IPS-18a (cell line): ENCODE measurements at regions not wholly inside any gene's neighbourhood (a gene's known extent, or its start where the extent isn't known, plus 50 kb on each side); places are given as distances from the start of the nearest gene placed in this dataset.

Experiments used
- H3K27ac ChIP-seq: one replicate; pipeline ENCODE4 v1.5.1; 2013; ENCODE audit warnings: low read length
- H3K27me3 ChIP-seq: one replicate; pipeline ENCODE4 v1.6.1; 2013; ENCODE audit warnings: mild to moderate bottlenecking, low read length; ENCODE audit not compliant: control insufficient read depth, insufficient read depth
- H3K36me3 ChIP-seq: one replicate; pipeline ENCODE4 v1.6.1; 2013; ENCODE audit warnings: low read depth, low read length; ENCODE audit not compliant: control insufficient read depth
- H3K4me1 ChIP-seq: one replicate; pipeline ENCODE4 v1.6.1; 2013; ENCODE audit warnings: low read depth, low read length; ENCODE audit not compliant: control insufficient read depth
- H3K4me3 ChIP-seq: one replicate; pipeline ENCODE4 v1.5.1; 2013; ENCODE audit warnings: low read length
- H3K9ac ChIP-seq: one replicate; pipeline ENCODE4 v1.6.1; 2013; ENCODE audit warnings: mild to moderate bottlenecking, low read length, moderate library complexity
- H3K9me3 ChIP-seq: one replicate; pipeline ENCODE4 v1.6.1; 2013; ENCODE audit warnings: low read depth, low read length; ENCODE audit not compliant: control insufficient read depth

DNA sequence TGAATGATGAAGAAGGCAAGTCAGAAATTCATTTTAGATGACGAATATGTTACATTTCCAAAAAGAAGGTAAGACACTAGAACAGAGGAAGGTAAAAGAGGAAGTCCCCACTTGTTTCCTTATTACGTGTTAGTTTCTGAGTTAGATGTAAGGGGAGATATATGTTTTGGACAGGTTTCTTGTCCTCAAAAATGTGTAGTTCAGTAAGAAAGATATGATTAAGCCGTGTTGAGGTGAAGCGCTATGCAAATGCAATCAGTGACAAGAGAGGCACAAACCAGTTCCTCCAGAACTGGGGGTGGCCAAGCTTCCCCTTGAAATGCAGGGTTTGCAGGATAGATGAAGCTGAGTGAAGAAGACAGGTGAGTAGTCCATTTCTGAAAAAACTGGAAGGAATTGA, 293.3 kb upstream of the RUNX1 start:
- H3K27ac ChIP-seq: no peak overlapping the region
- H3K27me3 ChIP-seq: no peaks in the 10 kb centered on the region
- no peaks in the 10 kb centered on the region for H3K9me3 ChIP-seq
- no peak overlapping the region for H3K9ac ChIP-seq
- no peaks in the 10 kb centered on the region for H3K36me3 ChIP-seq
- H3K4me3 ChIP-seq: no peak overlapping the region
- H3K4me1 ChIP-seq: no peaks in the 10 kb centered on the region

DNA sequence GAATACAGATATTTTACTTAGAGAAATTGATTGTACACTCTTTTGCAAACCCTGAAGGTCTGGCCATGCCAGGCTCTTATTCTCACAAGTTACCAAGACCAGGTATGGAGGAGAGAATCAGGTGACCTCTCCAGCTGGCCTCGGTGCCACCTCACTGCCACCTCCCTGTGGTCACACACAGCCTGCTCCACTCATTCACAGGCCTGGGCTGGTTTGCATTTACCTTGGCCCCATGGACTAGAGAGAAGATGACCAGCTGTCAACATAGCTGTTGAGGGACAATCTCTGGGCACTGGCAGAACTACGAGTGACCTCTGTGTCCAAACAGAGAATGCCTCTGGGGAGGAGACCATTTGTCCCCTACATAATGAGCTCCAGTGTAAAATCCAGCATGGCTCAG, 291.2 kb upstream of the RUNX1 start:
- Histone ChIP-seq H3K4me1 (no peaks in the 10 kb centered on the region), H3K36me3 (no peaks in the 10 kb centered on the region)

DNA sequence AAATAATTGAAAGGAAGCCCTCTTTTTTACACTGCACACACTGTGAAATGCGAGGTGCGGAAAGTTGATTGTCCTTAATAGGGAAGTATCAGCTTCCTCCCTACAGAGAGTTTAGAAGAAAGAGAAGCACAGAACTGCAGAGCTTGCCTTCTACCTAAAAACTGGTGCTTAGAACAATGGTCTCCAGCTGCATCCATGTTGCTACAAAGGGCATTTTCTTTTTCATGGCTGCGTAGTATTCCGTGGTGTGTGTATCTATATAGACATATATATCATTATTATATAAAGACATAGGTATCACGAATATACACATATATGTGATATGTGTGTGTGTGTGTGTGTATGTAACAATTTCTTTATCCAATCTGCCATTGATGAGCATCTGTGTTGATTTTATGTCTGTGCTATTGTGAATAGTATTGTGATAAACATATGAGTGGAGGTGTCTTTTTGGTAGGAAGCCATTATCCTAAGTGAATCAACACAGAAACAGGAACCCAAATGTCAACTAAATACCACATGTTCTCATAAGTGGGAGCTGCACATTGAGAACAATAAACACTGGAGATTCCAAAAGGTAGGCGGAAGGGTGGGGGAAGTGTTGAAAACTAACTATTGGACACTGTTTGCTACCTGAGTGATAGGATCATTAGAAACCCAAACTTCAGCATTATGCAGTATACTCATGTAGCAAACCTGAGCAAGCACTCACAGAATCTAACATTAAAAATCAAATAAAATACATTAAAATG, 290.0 kb upstream of the RUNX1 start:
- H3K27ac ChIP-seq: no peak overlapping the region
- H3K9ac ChIP-seq: no peak overlapping the region

More for the DNA sequence above, 291.2 kb upstream of the RUNX1 start:
- Histone ChIP-seq H3K27ac (no peak overlapping the region), H3K27me3 (no peaks in the 10 kb centered on the region), H3K9me3 (no peaks in the 10 kb centered on the region), H3K9ac (no peak overlapping the region), H3K4me3 (no peak overlapping the region)

DNA sequence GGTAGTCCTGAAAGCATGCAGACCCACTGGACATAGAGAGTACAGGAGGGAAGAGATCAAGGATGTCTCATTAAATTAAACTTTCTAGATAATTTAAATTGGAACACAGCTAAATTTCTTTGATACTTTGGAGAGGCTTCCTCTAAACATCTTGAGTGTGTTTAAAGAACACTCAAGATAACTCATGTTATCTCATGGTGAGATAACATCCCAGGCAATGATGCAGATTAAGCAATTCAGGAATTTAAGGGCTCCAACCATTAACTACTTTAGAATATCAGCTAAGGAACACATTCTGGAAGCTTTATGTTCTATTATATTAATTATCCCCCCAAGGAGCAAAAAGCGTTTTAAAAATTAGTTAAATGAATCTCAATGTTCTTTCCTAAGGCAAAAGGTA, 289.2 kb upstream of the RUNX1 start:
- Histone ChIP-seq H3K27ac (no peak overlapping the region), H3K4me1 (no peaks in the 10 kb centered on the region), H3K36me3 (no peaks in the 10 kb centered on the region), H3K9me3 (no peaks in the 10 kb centered on the region), H3K27me3 (no peaks in the 10 kb centered on the region), H3K9ac (no peak overlapping the region), H3K4me3 (no peak overlapping the region)

More for the DNA sequence above, 290.0 kb upstream of the RUNX1 start:
- Histone ChIP-seq H3K9me3 (no peaks in the 10 kb centered on the region), H3K4me1 (no peaks in the 10 kb centered on the region), H3K4me3 (no peak overlapping the region), H3K27me3 (no peaks in the 10 kb centered on the region), H3K36me3 (no peaks in the 10 kb centered on the region)

DNA sequence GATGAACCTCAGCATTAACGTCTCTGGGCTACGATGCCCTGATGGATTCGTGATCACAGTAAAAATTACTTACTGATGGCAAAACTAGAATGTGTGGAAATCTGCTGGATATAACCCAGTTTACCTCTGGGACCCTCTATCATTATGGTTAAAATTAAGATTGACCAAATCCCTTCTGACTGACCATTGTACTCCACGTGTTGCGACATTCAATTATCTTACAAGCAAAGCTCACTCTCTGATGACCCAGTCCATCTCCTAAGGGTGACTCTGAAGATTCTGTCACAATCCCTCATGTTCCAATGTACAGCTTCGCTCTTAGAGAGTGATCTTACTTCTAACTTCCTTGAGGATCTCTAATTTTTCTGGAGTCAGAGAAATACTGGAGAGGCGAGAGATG, 288.5 kb upstream of the RUNX1 start:
- Histone ChIP-seq H3K9ac (no peak overlapping the region), H3K36me3 (no peaks in the 10 kb centered on the region), H3K4me3 (no peak overlapping the region), H3K27me3 (no peaks in the 10 kb centered on the region), H3K4me1 (no peaks in the 10 kb centered on the region), H3K27ac (no peak overlapping the region), H3K9me3 (no peaks in the 10 kb centered on the region)

DNA sequence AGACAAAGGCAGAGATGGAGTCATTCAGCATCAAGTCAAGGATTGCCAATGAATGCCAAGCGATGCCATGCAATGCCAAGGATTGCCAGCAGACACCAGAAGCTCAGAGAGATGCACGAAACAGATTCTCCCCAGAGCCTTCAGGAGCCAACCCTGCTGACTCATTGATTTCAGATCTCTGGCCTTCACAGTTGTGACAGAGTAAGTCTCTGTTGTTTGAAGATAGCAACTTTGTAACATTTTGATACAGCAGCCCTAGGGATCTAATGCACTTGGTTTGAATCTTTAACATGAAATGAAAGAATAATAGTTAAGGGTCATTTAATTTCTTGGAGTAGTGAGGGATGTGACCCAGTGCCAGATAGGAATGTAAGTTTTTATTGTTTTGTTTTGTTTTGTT, 287.4 kb upstream of the RUNX1 start:
- H3K9me3 ChIP-seq: no peaks in the 10 kb centered on the region
- no peak overlapping the region for H3K27ac ChIP-seq
- H3K9ac ChIP-seq: no peak overlapping the region
- H3K36me3 ChIP-seq: no peaks in the 10 kb centered on the region
- H3K27me3 ChIP-seq: no peaks in the 10 kb centered on the region
- no peak overlapping the region for H3K4me3 ChIP-seq
- H3K4me1 ChIP-seq: no peaks in the 10 kb centered on the region

DNA sequence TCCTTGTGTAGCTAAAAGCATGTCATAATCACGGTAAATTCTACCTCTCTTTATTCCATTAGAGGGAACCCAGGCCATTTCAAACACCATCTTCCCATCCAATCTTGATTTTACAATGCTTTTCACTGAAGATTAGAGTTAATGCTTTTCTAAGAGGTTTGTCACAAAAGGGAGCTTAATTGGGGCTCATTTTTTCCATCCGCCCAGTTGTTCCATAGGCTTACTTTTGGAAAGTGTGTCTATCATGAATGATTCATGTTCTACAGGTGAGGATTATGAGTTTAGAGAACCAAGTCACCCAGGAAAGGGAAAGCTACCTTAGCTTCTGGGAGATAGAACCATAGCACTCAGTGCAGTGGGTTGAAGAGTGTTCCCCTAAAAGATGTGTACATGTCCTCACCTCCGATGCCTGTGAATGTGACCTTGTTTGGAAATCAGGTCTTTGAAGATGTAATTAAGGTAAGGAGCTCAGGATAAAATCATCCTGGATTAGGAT, 286.9 kb upstream of the RUNX1 start:
- H3K27me3 ChIP-seq: no peaks in the 10 kb centered on the region
- H3K9me3 ChIP-seq: no peaks in the 10 kb centered on the region
- no peak overlapping the region for H3K4me3 ChIP-seq
- H3K36me3 ChIP-seq: no peaks in the 10 kb centered on the region
- H3K27ac ChIP-seq: no peak overlapping the region
- H3K9ac ChIP-seq: no peak overlapping the region
- no peaks in the 10 kb centered on the region for H3K4me1 ChIP-seq

DNA sequence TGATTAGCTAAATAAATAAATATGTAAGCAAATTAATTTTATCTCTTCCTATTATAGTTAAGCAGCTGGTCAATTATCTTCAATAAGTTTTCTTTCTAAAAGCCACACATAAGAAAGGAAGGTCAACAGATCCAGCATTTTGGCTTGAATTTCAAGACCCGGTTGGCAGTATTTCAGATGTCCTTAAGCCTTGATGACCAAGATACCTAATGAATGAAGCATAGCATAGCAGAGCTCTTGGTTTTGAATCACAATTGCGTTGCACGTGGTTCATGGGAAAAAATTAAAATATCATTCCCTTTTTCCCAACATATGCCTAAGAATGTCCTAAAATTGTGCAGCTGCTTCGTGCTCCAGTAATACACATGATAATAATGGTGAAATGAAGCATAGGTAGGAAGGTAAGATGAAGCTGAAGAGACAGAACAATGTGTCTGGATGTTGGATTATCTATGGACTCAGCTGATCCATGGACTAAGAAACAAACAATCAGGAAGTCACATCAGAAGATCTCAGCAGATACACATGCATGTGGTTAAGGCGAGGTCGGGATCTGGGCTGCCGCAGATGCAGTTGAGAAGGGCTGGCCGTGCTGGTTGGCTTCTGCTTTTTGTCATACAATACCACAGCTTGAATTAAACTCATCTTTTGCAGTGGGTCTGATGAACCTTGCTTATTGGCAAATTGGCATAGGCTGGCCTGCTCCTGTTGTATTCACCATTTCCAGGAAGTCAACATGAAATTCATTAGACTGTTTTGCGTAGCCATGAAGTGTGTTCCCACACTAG, 284.9 kb upstream of the RUNX1 start:
- Histone ChIP-seq H3K4me1 (no peaks in the 10 kb centered on the region), H3K4me3 (no peak overlapping the region), H3K27ac (no peak overlapping the region), H3K9ac (no peak overlapping the region), H3K36me3 (no peaks in the 10 kb centered on the region), H3K9me3 (no peaks in the 10 kb centered on the region), H3K27me3 (no peaks in the 10 kb centered on the region)

DNA sequence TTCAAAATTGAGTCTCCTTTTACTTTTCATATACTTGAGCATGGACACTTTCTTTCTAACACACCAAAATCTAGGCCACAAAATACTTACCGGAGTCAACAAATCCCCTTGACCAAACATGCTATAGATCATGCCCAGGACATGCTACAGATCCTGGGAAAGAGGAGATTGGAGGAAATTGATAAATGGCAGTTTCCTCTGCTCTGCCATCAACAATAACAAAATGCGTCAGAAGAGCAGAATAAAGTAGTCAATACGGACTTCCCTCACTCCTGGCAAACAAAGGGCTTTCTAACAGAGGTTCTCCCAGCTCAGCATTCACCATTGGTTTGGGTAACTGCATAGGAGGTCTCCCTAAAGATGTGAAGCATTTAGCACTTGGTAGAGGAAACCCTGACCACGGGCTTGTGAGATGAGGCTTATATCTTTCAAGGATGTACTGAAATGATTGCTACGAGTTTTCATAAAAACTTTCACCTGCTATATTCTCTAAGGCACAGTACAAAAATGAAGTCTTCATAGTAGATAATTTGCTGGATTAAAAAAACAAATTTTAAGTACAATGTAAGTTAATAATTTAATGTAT, 283.8 kb upstream of the RUNX1 start:
- Histone ChIP-seq H3K4me3 (no peak overlapping the region), H3K9me3 (no peaks in the 10 kb centered on the region), H3K4me1 (no peaks in the 10 kb centered on the region), H3K36me3 (no peaks in the 10 kb centered on the region), H3K9ac (no peak overlapping the region), H3K27ac (no peak overlapping the region), H3K27me3 (no peaks in the 10 kb centered on the region)

DNA sequence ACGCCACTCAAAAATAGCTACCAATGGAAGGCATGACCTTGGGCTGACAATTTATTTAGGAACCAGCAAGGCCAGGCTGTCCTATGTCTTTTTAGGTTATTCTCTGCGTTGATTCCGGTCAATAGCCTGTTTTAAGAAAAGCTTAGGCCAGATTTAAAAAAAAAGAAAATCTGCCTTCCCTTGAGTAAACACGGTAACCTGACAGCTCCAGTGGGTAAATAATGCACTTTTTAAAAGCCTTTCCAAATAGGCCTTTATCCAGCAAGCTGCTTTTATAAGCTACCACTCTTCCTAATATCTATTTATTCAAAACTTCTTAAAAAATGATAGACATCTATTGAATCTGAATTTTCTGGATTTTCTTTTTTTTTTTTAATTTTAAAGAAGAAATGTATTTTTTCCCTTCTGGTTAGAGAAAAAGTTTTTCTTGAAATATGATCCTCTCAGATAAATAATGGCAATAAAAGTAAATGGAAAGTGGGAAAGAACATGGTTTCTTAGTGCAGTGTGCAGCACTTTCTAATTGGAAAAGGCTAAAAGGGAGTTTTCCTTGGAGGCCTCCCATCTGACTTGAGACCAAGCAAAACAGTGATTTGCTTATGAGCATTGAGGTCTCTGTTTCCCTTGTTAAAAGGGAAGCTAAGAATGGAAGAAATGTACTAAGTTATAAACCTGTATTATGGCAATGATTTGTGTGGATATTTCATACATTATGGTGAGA, 281.0 kb upstream of the RUNX1 start:
- no peak overlapping the region for H3K9ac ChIP-seq
- no peaks in the 10 kb centered on the region for H3K9me3 ChIP-seq
- H3K4me3 ChIP-seq: no peak overlapping the region
- H3K36me3 ChIP-seq: no peaks in the 10 kb centered on the region
- H3K27ac ChIP-seq: no peak overlapping the region
- no peaks in the 10 kb centered on the region for H3K27me3 ChIP-seq
- no peaks in the 10 kb centered on the region for H3K4me1 ChIP-seq

DNA sequence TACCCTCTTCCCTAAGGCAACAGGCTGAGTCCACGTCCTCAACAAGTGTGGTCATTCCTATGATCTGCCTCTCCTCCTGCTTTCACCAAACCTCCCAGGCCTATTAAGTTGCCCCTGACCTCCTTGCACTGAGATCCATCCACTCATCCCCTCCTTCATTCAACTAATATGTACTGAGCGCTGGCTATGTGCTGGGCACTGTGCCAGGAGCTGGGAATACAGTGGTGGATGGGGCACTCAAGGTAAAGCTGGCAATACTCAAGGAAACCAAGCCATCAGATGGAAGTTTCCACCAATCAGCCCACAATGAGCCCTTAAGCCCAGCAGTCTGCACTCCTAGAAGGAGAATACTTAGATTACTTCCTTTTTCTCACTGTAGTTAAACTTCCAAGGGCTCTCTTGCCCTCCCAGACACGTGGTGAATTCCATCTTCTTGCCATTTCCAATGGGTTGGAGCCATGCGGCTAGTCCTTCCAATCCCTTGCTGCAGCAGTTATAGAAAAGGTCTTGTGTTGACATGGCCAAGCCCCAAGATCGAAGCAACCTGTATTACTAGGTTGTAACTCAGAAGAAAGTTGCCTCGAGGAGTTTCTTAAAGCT, 279.9 kb upstream of the RUNX1 start:
- Histone ChIP-seq H3K4me3 (no peak overlapping the region), H3K9me3 (no peaks in the 10 kb centered on the region), H3K4me1 (no peaks in the 10 kb centered on the region), H3K27ac (no peak overlapping the region), H3K27me3 (no peaks in the 10 kb centered on the region), H3K9ac (no peak overlapping the region), H3K36me3 (no peaks in the 10 kb centered on the region)
